Adrenal gland (tissue), 9 donors: ENCODE measurements at regions not wholly inside any gene's neighbourhood (a gene's known extent, or its start where the extent isn't known, plus 50 kb on each side); places are given as distances from the start of the nearest gene placed in this dataset.
"Not testable (repeated sequence)": the region's sequence is repeated elsewhere in the genome, so short reads cannot be mapped to it uniquely, and the experiment has no call there.

Experiments
- DNase-seq, 7 donors: peaks; one replicate each; pipeline ENCODE4 v3.0.0-alpha.2; 2019 to 2020
- H3K27ac ChIP-seq, 5 donors: fragments of 200-600 bp; sonication (generic) in 4 of 5; 1 replicate in 3 of 5; 2 replicates in 2 of 5; pipeline versions ENCODE4 v1.5.1 to v1.8.0; 2016 to 2020; ENCODE audit warnings: mild to moderate bottlenecking in 1 of 5
- H3K27me3 ChIP-seq: fragments of 200-600 bp; 2 replicates; pipeline ENCODE4 v1.8.0; 2021
- H3K36me3 ChIP-seq, 2 donors: fragments of 200-600 bp; replicated peaks in 1 of 2; 1 replicate in 1 of 2; 2 replicates in 1 of 2; pipeline versions ENCODE4 v1.5.1 to v1.8.0; 2018 to 2022
- H3K4me1 ChIP-seq, 2 donors: fragments of 200-600 bp; replicated peaks in 1 of 2; 1 replicate in 1 of 2; 2 replicates in 1 of 2; pipeline versions ENCODE4 v1.5.1 to v1.8.0; 2018 to 2021
- H3K4me3 ChIP-seq, 4 donors: fragments of 200-600 bp; sonication (generic) in 3 of 4; one replicate each; pipeline ENCODE4 v1.5.1; 2016 to 2018
- H3K9me3 ChIP-seq, 3 donors: fragments of 200-600 bp; sonication (generic) in 1 of 3; replicated peaks in 1 of 3; 1 replicate in 2 of 3; 2 replicates in 1 of 3; pipeline versions ENCODE4 v1.5.1 to v1.8.0; 2016 to 2021
- POLR2A ChIP-seq, 2 donors: fragments of 450-650 bp; IDR thresholded peaks; one replicate each; pipeline ENCODE4 v1.6.1; 2017; ENCODE audit warnings: antibody characterized with exemption in 2 of 2, mild to moderate bottlenecking in 2 of 2, moderate library complexity in 1 of 2
- WGBS, 4 donors: extraction: QIAGEN DNeasy Blood & Tissue Kit in 2 of 4; methylation state at CpG; one replicate each; pipeline versions ENCODE4 v1.1.5 to v1.1.7; 2013 to 2017; 5-methylcytosine and 5-hydroxymethylcytosine counted together
- intact Hi-C, 2 donors: fragments of 100-400 bp; cut with DNase I; formaldehyde crosslinking; loops; one replicate each; pipeline versions ENCODE4 v1.14.1 to v1.15.0; 2022 to 2023
- TF ChIP-seq, protein P1 (sequence below), 6 experiments: fragments of 450-650 bp in 4 of 6; fragments of 200-600 bp in 2 of 6; sonication (generic) in 1 of 6; IDR thresholded peaks; 1 replicate in 5 of 6; 2 replicates in 1 of 6; pipeline versions ENCODE4 v1.5.1 to v1.8.0; 2016 to 2021; ENCODE audit warnings: antibody characterized with exemption in 6 of 6, mild to moderate bottlenecking in 2 of 6, moderate library complexity in 1 of 6
- donor health status: healthy with polysubstance abuse.
- donor health status: Bipolar disorder and iron deficiency.
- donor health status: DM: yes; HTN: yes; CAD: no.
- donor health status: DM: no; HTN: no; CAD: no.
- donor health status: DM: no; HTN: no; CAD: no.

DNA sequence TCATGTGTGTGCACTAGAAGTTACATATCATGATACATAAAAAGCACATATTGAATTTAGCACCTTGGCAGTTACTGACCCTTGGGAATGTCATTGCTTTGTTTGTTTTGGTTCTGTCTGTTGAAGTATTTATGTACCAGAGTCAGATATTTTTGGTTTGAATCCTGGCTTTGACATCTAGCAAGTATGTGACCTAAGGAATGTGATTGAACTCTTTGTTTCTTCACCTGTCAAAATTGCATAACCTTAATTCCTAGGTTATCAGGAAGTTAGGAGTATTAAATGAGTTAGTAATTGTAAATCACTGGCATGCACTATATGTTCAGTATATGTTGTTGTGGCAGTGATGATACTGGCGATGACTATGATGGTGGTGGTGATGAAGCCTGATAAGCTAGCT is 1003.5 kb upstream of the NRXN1 start:
- H3K4me1 ChIP-seq: no peaks in the 10 kb centered on the region
- DNase-seq: no peak
- TF ChIP-seq, protein P1, sequence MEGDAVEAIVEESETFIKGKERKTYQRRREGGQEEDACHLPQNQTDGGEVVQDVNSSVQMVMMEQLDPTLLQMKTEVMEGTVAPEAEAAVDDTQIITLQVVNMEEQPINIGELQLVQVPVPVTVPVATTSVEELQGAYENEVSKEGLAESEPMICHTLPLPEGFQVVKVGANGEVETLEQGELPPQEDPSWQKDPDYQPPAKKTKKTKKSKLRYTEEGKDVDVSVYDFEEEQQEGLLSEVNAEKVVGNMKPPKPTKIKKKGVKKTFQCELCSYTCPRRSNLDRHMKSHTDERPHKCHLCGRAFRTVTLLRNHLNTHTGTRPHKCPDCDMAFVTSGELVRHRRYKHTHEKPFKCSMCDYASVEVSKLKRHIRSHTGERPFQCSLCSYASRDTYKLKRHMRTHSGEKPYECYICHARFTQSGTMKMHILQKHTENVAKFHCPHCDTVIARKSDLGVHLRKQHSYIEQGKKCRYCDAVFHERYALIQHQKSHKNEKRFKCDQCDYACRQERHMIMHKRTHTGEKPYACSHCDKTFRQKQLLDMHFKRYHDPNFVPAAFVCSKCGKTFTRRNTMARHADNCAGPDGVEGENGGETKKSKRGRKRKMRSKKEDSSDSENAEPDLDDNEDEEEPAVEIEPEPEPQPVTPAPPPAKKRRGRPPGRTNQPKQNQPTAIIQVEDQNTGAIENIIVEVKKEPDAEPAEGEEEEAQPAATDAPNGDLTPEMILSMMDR (IDR thresholded peaks at IDR 0.05): no peak
- TF ChIP-seq POLR2A (IDR thresholded peaks at IDR 0.05): no peak
- H3K27me3 ChIP-seq: no peaks in the 10 kb centered on the region
- no peak overlapping the region for H3K27ac ChIP-seq
- intact Hi-C loops: no loop called here
- H3K36me3 ChIP-seq: no peaks in the 10 kb centered on the region
- peaks cover 0 to 3% (median 0%) of the 10 kb centered on the region in 3 donors for H3K9me3 ChIP-seq
- 56 to 81% (median 75%) methylated on average over 1 of the region's 1 CpG for WGBS, 4 donors
- H3K4me3 ChIP-seq: no peak overlapping the region

DNA sequence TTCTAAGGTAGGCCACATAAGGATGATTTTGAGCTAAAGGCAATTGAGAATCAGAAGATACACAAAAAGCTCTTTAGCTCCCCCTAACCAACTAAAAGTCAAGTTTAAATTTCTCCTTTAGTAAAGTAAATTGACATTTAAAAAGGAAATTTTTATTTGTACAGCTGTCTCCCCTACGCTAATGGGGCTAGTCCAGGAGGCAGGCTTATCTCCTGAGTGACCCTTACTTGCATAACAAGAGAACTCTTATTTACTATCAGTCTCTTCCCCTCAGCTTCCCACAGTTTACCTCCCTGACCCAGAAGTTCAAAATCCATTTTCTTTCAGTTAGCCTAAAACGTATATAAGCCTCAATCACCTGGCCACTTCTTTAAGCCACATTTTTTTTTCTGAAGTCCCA is 1002.8 kb upstream of the NRXN1 start:
- intact Hi-C loops: no loop called here
- H3K9me3 ChIP-seq: peaks cover 0 to 3% (median 0%) of the 10 kb centered on the region in 3 donors
- WGBS, 4 donors: 50 to 73% (median 59%) methylated on average over 2 of the region's 2 CpGs
- H3K27me3 ChIP-seq: no peaks in the 10 kb centered on the region
- H3K4me1 ChIP-seq: no peaks in the 10 kb centered on the region
- no peak overlapping the region for H3K27ac ChIP-seq
- TF ChIP-seq POLR2A (IDR thresholded peaks at IDR 0.05): no peak
- TF ChIP-seq, protein P1 (IDR thresholded peaks at IDR 0.05): no peak
- H3K4me3 ChIP-seq: no peak overlapping the region
- no peaks in the 10 kb centered on the region for H3K36me3 ChIP-seq
- no peak for DNase-seq

DNA sequence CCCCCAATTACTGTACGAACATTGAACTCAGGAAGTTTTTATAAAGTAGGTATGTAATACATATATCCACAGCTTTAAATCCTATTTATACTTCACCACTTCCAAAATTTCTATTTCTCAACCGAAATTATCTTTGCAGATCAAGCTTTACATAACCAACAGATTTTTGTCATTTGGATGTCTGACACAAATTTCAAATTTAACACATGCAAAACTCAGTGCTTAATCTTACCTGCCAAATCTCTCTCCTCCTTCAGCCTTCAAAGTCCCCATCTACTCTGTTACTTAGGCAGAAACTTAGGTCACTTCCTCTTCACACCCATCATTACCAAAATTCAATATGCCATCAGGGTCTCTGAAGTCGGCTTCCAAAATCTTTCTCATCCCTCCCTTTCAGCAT is 990.1 kb upstream of the NRXN1 start:
- WGBS, 4 donors: 65 to 76% (median 73%) methylated on average over 3 of the region's 3 CpGs
- Histone ChIP-seq H3K36me3 (no peaks in the 10 kb centered on the region), H3K4me3 (no peak overlapping the region), H3K9me3 (no peaks in the 10 kb centered on the region), H3K27ac (no peak overlapping the region), H3K4me1 (no peaks in the 10 kb centered on the region), H3K27me3 (no peaks in the 10 kb centered on the region)
- TF ChIP-seq, protein P1 (IDR thresholded peaks at IDR 0.05): no peak
- no peak for DNase-seq
- intact Hi-C loops: no loop called here

DNA sequence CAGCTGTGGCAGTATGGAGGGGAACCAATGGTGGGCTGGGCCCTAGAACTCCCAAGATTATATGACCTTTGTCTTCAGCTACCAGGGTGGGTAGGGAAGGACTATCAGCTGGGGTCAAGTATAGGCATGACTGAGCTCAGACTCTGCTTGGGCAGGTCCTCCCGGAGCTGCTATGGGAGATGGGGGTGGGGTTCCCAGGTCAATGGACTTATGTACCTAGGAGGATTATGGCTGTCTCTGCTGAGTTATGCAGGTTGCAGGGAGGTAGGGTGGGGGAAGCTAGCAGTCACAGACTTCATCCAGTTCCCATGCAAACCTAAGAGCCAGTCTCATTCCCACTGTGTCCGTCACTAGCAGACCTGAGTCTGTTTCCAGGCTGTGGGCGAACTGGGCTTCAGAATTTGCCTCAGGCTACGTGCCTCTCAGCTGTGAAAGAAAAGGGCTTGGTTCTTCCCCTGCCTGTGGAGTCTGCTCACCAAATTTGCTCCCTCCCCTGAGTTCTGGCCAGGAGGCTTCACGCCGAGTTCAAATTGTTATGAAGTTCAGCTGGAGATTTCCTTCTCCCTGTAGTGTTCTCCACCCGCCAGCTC is 985.8 kb upstream of the NRXN1 start:
- TF ChIP-seq, protein P1 (IDR thresholded peaks at IDR 0.05): no peak
- TF ChIP-seq POLR2A (IDR thresholded peaks at IDR 0.05): no peak
- intact Hi-C loops: no loop called here
- 81 to 88% (median 84%) methylated on average over 5 to 7 of the region's 7 CpGs for WGBS, 4 donors
- no peak for DNase-seq
- H3K27ac ChIP-seq: no peak overlapping the region
- H3K4me3 ChIP-seq: no peak overlapping the region
- no peaks in the 10 kb centered on the region for H3K4me1 ChIP-seq
- no peaks in the 10 kb centered on the region for H3K27me3 ChIP-seq
- peaks cover 0 to 5% (median 0%) of the 10 kb centered on the region in 3 donors for H3K9me3 ChIP-seq
- no peaks in the 10 kb centered on the region for H3K36me3 ChIP-seq

DNA sequence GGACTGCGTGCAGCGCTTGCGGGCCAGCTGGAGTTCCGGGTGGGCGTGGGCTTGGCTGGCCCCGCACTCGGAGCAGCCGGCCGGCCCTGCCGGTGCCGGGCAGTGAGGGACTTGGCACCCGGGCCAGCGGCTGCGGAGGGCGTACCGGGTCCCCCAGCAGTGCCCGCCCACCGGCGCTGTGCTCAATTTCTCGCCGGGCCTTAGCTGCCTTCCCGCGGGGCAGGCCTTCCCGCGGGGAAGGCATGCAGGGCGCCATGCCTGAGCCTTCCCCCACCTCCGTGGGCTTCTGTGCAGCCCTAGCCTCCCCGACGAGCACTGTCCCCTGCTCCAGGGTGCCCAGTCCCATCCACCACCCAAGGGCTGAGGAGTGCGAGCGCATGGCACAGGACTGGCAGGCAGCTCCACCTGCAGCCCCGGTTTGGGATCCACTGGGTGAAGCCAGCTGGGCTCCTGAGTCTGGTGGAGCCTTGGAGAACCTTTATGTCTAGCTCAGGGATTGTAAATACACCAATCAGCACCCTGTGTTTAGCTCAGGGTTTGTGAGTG is 975.0 kb upstream of the NRXN1 start:
- H3K9me3 ChIP-seq, H3K27ac ChIP-seq, H3K27me3 ChIP-seq, DNase-seq, H3K36me3 ChIP-seq, H3K4me3 ChIP-seq, H3K4me1 ChIP-seq, intact Hi-C loops: not testable (repeated sequence)
- 87 to 93% (median 92%) methylated on average over 9 to 32 of the region's 32 CpGs; no CpG with 5 or more reads in 1 of the 4 donors for WGBS, 4 donors
